ENCODE measurements at regions not wholly inside any gene's neighbourhood (a gene's known extent, or its start where the extent isn't known, plus 50 kb on each side); places are given as distances from the start of the nearest gene placed in this dataset.

GRCh38 chr2:59627599-59627998 is 925.9 kb downstream of the BCL11A start:
- no peak overlapping the region for H2AFZ ChIP-seq (ENCODE audit: low read length)
- no peak overlapping the region for H3K27ac ChIP-seq (ENCODE audit: low read depth, low read length, poor library complexity, severe bottlenecking)
- no peaks in the 10 kb centered on the region for H3K4me1 ChIP-seq (ENCODE audit: insufficient read depth, low read length, severe bottlenecking)
- H3K9me2 ChIP-seq (ENCODE audit: low read depth, low read length), result no peaks in the 10 kb centered on the region; the same call in 1 of the 2 replicates
- H3K4me2 ChIP-seq (ENCODE audit: low read length), result no peak overlapping the region
- TF ChIP-seq, protein P1, sequence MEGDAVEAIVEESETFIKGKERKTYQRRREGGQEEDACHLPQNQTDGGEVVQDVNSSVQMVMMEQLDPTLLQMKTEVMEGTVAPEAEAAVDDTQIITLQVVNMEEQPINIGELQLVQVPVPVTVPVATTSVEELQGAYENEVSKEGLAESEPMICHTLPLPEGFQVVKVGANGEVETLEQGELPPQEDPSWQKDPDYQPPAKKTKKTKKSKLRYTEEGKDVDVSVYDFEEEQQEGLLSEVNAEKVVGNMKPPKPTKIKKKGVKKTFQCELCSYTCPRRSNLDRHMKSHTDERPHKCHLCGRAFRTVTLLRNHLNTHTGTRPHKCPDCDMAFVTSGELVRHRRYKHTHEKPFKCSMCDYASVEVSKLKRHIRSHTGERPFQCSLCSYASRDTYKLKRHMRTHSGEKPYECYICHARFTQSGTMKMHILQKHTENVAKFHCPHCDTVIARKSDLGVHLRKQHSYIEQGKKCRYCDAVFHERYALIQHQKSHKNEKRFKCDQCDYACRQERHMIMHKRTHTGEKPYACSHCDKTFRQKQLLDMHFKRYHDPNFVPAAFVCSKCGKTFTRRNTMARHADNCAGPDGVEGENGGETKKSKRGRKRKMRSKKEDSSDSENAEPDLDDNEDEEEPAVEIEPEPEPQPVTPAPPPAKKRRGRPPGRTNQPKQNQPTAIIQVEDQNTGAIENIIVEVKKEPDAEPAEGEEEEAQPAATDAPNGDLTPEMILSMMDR (IDR thresholded peaks at IDR 0.05; ENCODE audit: low read length), result no peak
- no peak for TF ChIP-seq EZH2 (IDR thresholded peaks at IDR 0.05; ENCODE audit: borderline replicate concordance, low read length)
- H3K79me2 ChIP-seq (ENCODE audit: insufficient read depth, low read length), result no peaks in the 10 kb centered on the region
- no peak overlapping the region for H3K9ac ChIP-seq (ENCODE audit: low read length)
- no peak overlapping the region for H3K4me3 ChIP-seq (ENCODE audit: low read depth, low read length, poor library complexity, severe bottlenecking)
- no peaks in the 10 kb centered on the region for H3K36me3 ChIP-seq (ENCODE audit: insufficient read depth, low read length)
- H3F3A ChIP-seq (ENCODE audit: insufficient read depth, low read length), result no peaks in the 10 kb centered on the region
- no peaks in the 10 kb centered on the region for H4K20me1 ChIP-seq (ENCODE audit: insufficient read depth, low read length)
- H3K27me3 ChIP-seq (ENCODE audit: insufficient read depth, low read length), result no peaks in the 10 kb centered on the region
- no peaks in the 10 kb centered on the region for H3K9me3 ChIP-seq (ENCODE audit: low read length)

GRCh38 chr2:59622599-59623308 is 930.7 kb downstream of the BCL11A start:
- H4K20me1 ChIP-seq (ENCODE audit: insufficient read depth, low read length), result no peaks in the 10 kb centered on the region
- H3K79me2 ChIP-seq (ENCODE audit: insufficient read depth, low read length), result no peaks in the 10 kb centered on the region
- H3K9me2 ChIP-seq (ENCODE audit: low read depth, low read length), result no peaks in the 10 kb centered on the region; the same call in 1 of the 2 replicates
- no peak for TF ChIP-seq EZH2 (IDR thresholded peaks at IDR 0.05; ENCODE audit: borderline replicate concordance, low read length)
- TF ChIP-seq, protein P1 (IDR thresholded peaks at IDR 0.05; ENCODE audit: low read length), result no peak
- no peak overlapping the region for H3K9ac ChIP-seq (ENCODE audit: low read length)
- H3K4me2 ChIP-seq (ENCODE audit: low read length), result no peak overlapping the region
- H3K27me3 ChIP-seq (ENCODE audit: insufficient read depth, low read length), result no peaks in the 10 kb centered on the region
- H3K4me1 ChIP-seq (ENCODE audit: insufficient read depth, low read length, severe bottlenecking), result no peaks in the 10 kb centered on the region
- H3K4me3 ChIP-seq (ENCODE audit: low read depth, low read length, poor library complexity, severe bottlenecking), result no peak overlapping the region
- H2AFZ ChIP-seq (ENCODE audit: low read length), result no peak overlapping the region
- H3F3A ChIP-seq (ENCODE audit: insufficient read depth, low read length), result no peaks in the 10 kb centered on the region
- H3K9me3 ChIP-seq (ENCODE audit: low read length), result no peaks in the 10 kb centered on the region
- no peaks in the 10 kb centered on the region for H3K36me3 ChIP-seq (ENCODE audit: insufficient read depth, low read length)
- no peak overlapping the region for H3K27ac ChIP-seq (ENCODE audit: low read depth, low read length, poor library complexity, severe bottlenecking)

GRCh38 chr2:59604123-59604522 is 949.3 kb downstream of the BCL11A start:
- no peaks in the 10 kb centered on the region for H3K36me3 ChIP-seq (ENCODE audit: insufficient read depth, low read length)
- no peak overlapping the region for H2AFZ ChIP-seq (ENCODE audit: low read length)
- H3K4me1 ChIP-seq (ENCODE audit: insufficient read depth, low read length, severe bottlenecking), result no peaks in the 10 kb centered on the region
- no peaks in the 10 kb centered on the region for H3K9me2 ChIP-seq (ENCODE audit: low read depth, low read length)
- TF ChIP-seq, protein P1 (IDR thresholded peaks at IDR 0.05; ENCODE audit: low read length), result no peak
- TF ChIP-seq EZH2 (IDR thresholded peaks at IDR 0.05; ENCODE audit: borderline replicate concordance, low read length), result no peak
- no peaks in the 10 kb centered on the region for H4K20me1 ChIP-seq (ENCODE audit: insufficient read depth, low read length)
- no peak overlapping the region for H3K4me2 ChIP-seq (ENCODE audit: low read length)
- no peaks in the 10 kb centered on the region for H3K9me3 ChIP-seq (ENCODE audit: low read length)
- H3K79me2 ChIP-seq (ENCODE audit: insufficient read depth, low read length), result no peaks in the 10 kb centered on the region
- H3K27me3 ChIP-seq (ENCODE audit: insufficient read depth, low read length), result no peaks in the 10 kb centered on the region
- H3K27ac ChIP-seq (ENCODE audit: low read depth, low read length, poor library complexity, severe bottlenecking), result no peak overlapping the region
- H3K9ac ChIP-seq (ENCODE audit: low read length), result no peak overlapping the region
- no peaks in the 10 kb centered on the region for H3F3A ChIP-seq (ENCODE audit: insufficient read depth, low read length)
- no peak overlapping the region for H3K4me3 ChIP-seq (ENCODE audit: low read depth, low read length, poor library complexity, severe bottlenecking)

All from OCI-LY1 (cell line).